ENCODE measurements at regions not wholly inside any gene's neighbourhood (a gene's known extent, or its start where the extent isn't known, plus 50 kb on each side); places are given as distances from the start of the nearest gene placed in this dataset.

DNA sequence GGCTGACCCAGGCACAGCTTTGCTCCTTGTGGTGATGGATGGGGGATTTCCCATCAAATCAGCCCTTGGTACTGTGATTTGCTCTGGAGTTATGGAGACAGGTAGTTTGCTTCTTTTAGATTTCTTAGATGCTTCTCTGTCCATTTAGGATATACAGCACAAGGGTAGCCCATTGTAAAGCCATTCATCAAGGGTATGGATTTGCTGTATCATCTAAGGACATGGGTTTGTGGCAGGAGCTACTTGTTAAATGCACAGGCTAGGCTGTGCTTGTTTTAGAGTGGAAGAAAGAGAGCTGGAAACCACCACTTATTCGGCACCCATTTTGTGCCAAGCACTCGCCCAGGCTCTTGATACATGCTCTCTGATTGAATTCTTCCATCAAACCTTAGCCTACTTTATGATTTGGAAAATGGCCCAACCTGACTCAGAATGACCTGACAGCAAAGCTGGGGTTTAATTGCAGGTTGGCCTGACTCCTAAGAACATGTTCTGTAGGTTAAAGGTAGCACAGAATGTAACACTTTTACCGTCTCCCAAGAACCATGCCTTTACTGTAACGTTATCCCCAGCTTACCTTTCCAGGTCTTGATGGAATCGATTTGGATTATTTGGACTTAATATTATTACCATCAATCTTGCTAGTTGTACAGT, 168.0 kb downstream of the SNX10 start:
- no peak for DNase-seq

DNA sequence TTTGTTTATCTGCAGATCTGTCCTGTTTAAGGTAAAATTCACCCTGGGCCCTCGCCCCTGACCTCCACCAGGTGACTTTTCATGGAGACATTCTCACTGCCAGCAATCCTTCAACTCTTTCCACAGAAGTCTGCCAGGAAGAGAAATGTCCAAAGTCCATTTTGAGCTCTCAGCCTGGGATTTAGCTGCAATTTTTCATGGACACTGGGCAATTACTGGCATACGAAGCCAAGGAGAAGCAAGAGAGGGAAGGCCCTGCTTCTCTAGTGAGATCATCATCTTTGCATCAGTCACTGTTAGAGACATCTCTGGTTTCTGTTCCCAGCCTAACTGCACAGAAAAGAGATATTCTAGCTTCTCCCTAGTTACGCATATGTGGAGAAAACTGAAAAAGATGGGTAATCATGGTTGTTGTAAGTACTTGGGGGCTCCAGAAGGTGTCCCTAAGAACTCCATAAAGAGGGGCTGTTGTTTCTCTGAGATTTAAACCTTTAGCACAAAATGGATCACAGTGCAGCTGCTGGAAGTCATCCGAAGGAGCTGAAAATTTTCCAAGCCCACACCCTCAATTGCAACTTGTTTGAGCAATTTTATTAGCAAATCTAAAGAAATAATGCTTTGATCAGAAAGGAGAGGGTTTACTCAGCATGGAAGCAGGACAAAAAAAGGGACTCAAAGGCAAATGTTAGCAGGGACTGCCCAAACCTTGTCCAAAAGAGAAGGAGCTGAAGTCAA, 168.9 kb downstream of the SNX10 start:
- no peak for DNase-seq

DNA sequence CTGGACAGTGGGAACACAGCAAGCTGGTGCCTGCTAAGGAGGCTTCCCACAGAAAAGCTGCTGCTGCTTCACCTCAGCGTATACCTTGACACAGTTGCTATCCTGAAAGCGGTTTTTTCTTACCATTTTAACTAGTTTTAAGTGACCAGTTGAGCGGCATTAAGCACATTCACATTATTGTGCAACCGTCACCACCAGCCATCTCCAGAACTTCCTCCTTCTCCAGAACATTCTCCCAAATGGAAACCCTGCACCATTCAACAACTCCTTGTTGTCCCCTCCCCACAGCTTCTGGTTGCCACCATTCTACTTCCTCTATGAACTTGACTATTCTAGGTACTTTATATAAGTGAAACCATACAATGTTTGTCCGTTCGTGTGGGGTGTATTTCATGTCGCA, 169.9 kb downstream of the SNX10 start:
- DNase-seq, result no peak

DNA sequence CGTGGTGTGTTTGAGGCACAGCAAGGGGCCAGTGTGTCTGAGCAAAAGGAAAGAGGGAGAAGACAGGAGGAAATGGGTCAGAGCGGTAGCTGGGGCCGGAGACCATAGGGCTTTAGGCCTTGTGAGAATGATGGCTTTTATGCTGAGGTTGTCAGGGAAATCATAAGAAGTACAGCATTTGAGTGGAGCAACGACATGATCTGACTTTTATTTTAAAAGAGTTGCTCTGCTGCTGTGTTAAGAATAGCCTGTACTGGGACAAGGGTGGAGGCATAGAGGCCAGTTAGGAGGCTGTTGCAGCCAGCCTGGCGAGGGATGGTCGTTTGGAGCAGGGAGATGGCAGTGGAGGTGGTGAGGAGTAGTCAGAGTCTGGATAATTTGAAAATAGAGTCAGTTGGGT, 174.3 kb downstream of the SNX10 start:
- DNase-seq, result no peak

DNA sequence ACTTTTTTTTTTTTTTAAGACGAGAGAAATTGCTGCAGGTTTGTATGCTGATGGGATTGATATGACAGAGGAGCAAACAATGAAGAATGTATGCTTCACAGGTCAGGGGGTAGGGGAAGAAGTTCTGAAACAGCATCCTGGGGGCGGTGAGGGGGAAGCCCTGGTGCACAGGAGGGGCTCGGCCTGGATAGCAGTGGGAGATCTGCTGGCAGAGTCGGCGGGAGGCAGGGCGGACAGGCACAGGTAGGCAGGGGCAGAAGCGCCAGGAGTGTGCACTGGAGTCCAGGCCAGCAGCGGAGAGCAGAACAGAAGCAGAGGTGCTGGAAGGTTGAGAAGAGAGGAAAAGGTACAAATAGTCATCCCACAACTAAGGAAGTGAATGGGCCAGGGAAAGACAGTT, 175.4 kb downstream of the SNX10 start:
- DNase-seq, result no peak

DNA sequence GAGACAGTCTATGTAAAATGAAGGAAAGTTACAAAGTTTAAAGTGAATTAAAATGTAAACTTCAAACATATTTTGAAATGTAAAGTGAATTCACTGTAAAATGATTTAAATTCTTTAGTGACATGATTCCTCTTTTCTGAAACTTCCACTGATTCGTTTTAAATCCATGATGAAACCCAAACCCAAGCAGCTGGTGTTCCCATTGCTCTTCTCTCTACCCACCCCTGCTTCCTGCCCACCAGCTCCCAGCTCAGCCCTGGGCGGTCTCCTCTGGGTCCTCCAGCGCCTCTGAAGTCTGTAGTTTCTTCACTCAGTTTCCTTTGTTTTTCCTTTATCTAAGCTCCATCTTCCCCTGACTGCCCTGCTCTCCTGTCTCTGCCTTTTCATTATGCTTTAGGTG, 175.9 kb downstream of the SNX10 start:
- DNase-seq, result no peak

DNA sequence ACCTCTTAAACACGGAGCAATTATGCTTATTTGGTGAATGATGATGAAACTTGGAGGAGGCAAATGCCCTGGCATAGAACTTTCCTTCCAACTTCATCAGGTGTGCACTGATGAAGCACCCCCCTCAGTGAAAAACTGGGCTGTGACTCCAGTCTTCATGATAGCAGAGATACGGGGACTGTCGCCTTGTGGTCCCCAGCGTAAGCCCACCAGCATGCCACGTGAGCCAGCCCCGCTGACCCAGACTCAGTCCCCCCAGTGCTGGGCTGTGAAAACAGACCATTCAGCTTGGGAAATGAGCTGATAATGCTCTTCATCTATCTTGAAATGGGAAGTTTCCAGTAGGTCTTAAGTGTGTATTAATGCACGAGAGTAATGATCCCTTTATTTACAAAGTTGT, 177.0 kb downstream of the SNX10 start:
- no peak for DNase-seq

DNA sequence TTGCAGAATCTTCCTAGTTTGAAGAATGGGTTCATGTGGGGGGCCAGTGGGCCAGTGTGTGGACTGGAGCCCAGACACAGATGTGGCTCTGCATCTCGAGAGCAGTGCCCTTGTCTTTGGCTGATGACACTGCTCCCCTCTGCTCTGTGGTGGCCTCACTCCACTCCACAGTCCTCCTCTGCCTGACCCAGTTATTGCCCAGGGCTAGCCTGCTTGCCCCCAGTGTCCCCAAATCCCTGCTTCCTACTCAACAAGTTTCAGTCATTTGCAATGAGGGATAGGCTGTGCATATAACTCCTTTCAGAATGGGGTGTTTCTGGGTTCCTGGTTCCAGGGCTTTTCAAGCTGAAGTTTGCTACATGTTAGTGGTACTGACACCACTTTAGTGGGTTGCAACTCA, 177.5 kb downstream of the SNX10 start:
- no peak for DNase-seq

DNA sequence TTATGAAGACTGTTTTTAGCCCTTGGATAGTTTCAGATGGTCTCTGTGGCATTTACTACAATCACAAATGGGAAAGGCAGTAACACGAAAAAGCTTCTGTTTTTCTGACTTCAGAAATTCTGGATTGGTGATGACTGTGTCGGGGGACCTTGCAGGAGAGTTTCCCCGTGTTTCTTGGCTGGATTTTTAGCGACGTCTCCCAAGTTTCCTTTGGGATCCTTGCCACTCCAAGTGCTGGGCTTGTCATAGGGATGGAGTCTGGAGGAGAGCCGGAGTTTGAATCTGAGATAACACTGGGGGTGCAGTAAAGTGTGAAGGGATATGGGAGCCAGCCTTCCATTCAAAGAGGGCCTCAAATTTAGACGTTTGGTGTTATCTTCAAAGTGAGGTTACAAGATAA, 179.0 kb downstream of the SNX10 start:
- DNase-seq, result no peak

DNA sequence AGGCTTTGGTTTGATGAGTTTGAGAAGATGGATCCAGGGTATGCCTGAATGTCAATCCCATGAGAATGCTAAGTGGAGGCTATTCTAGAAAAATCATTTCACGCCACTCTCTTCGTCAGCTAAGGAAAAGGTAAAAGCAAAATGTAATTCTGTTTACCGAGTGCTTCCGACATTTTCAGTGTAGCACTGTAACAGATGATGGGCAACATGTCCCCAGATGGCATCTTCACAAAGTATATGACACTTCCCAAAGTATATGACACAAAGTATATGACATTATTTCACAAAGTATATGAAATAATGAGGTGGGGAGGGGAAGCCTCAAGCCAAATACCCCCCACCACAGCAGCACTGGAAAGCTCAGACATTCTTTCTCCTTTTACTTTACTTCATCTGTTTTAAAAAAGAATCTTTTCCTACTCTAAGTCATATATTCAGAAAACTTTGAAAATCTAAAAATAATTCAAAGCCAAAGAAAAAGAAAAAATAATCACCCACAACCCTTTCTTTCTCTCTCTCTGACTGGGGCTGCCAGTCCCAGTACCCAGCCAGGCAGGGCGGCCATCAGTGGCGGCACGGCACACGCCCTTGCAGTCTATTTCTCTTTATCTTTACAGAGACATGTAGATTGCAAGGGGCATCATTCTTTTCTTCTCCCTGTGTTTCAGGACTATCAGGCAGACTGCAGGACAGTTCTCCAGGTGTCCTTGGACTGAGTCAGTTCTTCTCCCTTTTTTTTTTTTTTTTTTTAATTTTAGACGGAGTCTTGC, 179.8 kb downstream of the SNX10 start:
- DNase-seq, result no peak

DNA sequence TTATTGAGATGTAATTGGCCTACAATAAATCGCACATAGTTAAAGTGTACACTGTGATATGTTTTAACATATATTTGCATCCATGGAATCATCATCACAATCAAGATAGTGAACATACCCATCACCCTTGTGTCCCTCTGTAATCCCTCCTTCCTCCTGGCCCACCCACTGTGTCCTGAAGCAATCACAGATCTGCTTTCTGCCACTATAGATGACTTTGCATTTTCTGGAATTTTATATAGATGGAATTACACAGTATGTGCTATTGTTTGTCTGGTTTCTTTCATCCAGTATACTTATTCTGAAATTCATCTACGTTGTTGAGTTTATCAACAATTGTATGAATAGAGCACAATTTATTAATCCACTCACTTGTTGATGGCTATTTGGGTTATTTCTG, 181.3 kb downstream of the SNX10 start:
- DNase-seq, result no peak

DNA sequence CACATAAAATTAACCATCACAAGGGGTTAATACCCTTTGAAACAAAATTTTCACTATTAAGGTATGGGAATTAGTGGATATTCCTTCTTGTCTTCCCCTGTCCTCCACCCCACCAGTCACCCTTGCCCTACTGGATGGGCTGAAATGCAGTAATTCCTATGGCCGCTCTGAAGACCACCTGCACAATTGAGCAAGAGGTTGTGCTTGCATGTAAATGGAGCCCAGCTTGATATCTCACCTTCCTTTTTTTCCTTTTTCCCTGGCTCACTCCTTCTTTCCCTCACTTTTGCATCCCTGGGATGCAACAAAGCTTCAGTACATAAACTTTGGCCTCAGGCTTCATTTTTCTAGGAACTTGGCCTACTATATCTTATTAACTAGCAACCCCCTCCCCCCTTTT, 184.6 kb downstream of the SNX10 start:
- DNase-seq, result no peak

DNA sequence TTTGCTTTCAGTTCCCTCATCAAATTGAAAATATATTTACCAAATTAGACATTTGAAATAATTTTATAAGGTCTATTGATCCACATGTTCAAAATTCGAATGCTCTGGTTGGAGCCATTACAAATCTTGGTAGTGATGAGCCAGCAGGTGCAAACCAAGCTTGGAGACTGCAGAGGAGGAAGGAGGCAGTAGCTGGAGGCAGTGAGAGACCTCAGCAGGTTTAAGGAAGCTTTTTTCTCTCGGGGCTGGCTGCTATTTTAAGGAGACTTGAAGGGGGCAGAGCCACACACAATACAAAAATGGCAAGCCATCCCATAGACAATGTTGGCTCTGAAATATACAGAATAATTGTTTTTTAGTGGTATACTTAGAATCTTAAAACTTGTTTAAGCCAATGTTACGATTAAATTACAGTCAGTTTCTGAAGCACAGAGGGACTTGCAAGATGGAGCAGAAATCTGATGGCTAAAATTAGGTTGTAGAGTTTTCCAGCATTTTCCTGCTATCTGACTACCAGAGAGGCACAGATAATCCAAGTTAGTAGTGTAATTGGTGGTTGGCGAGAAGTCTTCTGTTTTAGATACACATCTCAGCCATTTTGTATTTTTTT, 185.8 kb downstream of the SNX10 start:
- no peak for DNase-seq

DNA sequence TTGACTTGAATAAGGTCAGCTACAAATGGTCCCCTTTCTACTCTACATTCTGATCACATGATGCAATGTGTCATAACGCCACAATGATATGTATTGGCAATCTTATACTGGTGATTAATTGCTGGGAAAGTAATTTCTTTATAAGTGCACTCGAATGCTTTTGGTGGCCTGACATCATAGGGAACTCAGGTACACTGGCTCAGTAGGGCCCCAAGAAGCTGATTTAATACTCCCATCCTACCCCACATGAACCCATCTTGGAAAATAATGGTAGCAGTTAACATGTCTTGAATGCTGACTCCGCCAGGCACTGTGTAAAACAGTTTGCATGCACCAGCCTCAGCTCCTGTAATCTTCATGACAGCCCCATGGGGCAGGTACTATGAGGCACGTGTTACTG, 186.9 kb downstream of the SNX10 start:
- DNase-seq, result no peak

DNA sequence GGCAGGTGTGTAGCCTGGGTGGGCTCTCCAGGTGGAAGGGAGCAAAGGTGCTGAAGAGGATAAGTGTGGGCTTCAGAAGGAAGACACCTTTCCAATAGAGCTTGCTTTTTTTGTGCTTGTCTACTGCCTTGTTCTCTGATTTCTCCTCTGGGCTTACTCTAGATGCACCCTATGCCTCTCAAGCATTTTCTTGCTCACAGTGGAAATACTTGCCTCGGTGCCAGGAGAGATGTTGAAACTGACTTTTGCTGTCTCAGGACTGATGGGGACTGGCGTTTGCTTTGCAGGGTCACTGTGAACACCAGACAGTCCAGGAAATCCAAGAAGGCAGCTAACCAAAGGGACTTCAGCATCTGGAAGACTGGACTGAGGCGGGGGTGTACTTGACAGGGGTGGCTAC, 187.9 kb downstream of the SNX10 start:
- DNase-seq, result no peak

DNA sequence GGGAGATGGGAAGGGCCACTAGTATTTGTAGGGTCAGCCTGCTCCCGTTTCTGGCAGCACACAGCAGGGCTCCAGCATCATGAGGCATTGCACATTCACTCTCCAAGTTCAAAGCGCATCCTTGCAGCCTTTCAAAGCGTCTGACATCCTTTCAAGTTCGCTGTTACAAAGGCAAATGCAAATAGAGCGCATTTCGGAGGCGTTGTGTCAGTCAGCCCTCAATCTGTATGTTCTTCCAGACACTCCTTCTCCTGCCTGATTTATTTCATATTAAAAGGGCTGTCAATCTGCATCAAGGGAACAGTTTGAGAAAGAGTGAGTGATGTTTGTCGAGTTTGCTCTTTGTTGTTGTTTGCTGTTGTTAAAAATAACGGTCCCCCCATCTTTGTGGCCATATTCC, 188.5 kb downstream of the SNX10 start:
- DNase-seq, result no peak

DNA sequence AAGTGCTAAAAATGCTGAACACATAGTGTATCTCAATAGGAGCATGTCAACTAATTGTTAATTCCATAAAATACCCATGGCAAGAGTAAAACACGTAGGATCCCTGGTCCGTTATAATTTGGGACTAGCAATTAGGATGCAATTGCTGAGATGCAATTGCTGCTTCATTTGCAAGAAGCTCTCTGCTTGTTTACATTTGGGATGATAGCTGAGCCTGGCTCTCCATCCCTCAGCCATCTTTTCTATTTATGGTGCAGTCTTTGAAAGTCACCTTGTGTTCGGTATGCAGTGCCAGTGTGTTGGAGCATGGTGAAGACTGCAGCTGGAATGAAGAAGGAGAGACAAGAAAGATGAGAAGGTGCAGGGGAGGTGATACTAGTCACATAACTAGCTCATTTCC, 191.3 kb downstream of the SNX10 start:
- DNase-seq, result no peak

DNA sequence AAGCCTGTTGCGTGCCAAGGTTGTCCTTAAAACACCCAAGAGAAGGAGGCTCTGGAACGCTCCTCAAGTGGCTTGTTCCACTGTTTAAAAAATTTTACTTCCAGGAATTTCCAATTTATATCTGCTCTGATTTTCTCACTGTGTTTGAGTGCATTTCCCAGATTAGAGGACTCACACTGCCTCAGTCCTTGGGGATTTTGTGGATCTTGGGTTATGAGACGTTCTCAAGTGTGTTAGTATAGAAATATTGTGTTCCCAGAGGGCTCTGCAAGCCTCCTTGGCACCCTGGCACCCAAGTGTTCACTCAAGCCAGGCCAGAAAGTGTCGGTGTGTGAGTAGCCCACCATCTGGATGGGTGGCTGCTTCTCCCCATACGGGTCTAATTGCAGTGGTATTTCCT, 192.2 kb downstream of the SNX10 start:
- no peak for DNase-seq

DNA sequence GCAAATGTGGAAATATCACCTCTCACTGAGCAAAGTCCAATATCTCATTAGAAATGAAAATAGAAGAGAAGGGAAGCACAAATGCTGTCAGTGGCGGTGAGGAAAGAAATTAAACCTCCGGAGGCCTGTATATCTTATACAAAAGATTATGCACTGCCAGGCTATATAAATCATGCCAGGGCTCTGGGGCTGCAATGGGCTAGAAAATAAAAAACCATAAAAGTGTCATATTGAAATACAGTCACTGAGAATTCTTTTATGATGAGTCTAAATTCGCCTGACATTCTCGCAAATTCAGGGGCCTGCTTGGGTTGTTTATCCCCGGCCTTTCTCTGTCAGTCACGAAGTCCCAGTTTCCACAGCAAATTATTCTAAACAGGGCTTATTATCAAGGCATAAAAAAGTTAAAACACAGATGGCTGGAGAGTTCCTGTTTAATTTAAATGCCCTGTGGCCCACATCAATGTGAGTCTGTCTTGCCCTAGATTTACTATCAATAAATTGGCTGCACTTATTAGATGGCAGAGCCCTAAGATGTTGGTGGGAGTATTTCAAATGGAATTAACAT, 193.8 kb downstream of the SNX10 start:
- no peak for DNase-seq

DNA sequence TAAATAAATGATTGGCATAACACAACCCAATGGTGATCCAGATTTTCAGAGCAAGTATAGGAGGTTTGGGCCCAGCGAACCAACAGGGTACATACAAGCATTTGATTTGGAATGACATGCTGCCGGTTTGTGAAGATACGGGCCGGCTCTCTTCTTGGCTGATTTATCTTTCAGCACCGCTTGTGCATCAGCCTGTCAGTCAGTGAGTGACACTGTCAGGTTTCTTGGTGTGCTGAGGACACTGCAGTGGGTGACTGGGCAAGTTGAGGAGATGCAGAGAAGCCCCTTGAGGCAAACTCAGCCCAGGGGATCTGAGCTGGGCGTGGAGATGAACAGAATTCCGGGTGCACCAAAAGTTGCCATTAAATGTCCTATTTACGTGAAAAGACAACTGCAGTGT, 194.5 kb downstream of the SNX10 start:
- DNase-seq, result no peak

DNA sequence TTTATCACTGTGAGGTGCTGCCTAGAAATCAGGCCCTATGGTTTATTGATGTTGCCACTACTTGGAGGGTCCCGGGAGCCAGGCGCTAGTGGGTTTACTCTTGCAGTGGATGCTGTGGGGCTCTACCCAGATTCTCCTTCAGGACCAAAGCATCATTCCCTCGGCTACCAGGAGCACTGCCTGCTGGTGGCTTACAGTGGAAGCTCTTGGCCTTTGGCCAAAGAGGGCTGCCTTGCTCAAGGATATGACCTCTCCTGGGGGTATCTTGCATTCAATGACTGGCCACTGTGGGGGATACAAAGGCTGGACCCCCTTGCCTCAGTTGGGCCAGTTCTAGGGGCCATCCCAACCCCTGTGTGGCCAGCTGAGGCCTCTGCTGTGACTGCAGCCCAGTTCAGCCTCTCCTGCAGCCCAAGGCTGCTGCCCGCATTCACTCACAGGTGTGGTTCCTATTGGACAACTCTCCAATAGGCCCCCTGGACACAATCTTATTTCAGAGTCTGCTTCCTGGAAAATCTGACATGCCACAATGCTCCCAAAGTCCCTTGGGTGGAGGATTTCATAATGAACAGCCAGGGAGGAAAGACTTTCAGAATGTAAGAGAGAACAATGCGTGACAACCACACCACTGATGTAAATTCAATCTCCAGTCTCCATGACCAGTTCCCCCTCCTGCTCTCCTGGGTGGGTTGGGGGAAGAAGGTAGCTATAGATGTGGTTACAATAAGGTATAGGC, 196.3 kb downstream of the SNX10 start:
- DNase-seq, result no peak

DNA sequence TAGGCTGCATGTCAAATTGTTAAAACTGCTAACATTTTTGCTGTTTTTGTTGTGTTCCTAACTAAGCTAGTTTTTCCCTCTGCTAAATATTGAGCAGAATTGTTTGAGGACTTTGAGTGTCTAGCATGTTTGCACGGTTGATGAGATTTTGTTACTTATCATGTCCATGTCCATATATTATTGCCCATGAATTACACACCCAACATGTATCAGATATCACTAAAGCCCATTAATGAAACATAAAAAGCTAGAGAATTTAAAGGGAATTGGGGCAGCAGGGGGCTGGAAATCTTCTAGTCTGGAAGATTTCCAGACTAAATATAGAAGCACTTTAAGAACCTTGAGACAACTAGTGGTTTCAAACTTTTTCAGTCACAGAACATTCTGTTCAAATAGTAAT, 197.7 kb downstream of the SNX10 start:
- no peak for DNase-seq
